GM21723 (cell line): ENCODE measurements at regions not wholly inside any gene's neighbourhood (a gene's known extent, or its start where the extent isn't known, plus 50 kb on each side); places are given as distances from the start of the nearest gene placed in this dataset.
"Not testable (repeated sequence)": the region's sequence is repeated elsewhere in the genome, so short reads cannot be mapped to it uniquely, and the experiment has no call there.

ENCODE experiments used
- ATAC-seq: cut with Tn5 transposase; IDR thresholded peaks from one replicate; pipeline ENCODE4 v1.9.1; 2021; ENCODE audit warnings: mild to moderate bottlenecking, moderate library complexity; ENCODE audit not compliant: unreplicated experiment

GRCh38 chrX:121283921-121284320 is 236.5 kb downstream of the GLUD2 start:
- peak; percentile 67 for ATAC-seq

- ATAC-seq, result no peak
Measured at GRCh38 chrX:121298499-121298898, 251.1 kb downstream of the GLUD2 start.

DNA sequence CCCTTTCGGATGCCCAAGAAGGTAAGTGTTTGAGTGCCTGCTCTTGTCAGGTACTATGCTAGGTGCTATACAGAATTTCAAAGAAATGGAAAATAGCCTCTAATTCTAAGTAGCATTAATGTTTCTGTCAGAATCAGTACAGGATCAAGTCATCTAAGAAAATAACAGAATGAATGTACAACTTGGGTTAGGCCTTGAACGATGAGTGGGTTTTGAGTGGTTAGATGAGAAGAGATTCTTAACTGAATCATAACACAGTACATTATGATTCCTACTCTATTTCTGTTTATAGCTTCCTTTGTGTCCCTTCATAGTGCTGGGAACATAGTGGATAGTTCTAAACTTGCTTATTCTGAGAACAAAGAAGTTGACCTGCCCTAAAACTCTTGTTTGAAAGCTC is 253.9 kb downstream of the GLUD2 start:
- no peak for ATAC-seq

DNA sequence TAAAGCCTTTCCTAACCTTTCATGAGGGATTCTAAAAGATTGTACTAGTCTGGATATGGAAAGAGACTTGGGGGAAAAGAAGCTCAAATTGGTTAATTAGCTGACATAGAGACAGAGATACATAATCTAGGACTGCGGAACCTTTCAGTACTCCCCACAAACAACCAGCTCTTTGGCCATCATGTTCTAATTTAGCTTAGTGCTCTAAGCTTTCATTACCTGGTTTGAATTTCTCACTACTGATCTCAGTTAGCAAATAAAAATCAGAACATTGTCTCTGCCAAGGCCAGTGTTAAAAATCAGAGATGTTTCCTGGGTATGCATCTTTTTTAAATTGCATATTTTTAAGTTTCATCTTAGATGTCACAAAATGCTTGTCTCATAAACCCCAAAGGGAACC is 254.4 kb downstream of the GLUD2 start:
- no peak for ATAC-seq

DNA sequence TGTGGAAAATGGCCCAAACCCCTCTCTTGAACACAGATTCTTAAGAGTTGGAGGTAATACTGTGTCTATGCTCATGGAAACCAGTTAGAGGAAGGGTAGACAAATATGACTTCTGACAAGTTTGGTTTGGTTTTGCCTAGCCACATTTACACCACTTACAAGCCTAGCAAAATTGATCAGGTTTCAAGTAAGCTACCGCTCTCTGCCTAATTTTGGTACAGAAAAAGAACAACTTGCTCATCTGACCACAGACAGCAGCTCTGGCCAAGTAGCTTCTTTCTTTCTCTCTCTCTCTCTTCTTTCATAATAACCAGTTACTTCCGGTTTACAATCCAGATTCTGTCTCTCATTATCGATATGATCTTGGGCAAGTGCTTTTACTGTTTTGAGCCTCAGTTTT is 260.0 kb downstream of the GLUD2 start:
- ATAC-seq, result peak; percentile 84

- peak; percentile 74 for ATAC-seq
Measured at GRCh38 chrX:121308276-121308805, 260.9 kb downstream of the GLUD2 start.

GRCh38 chrX:121310820-121311219 is 263.4 kb downstream of the GLUD2 start:
- no peak for ATAC-seq

DNA sequence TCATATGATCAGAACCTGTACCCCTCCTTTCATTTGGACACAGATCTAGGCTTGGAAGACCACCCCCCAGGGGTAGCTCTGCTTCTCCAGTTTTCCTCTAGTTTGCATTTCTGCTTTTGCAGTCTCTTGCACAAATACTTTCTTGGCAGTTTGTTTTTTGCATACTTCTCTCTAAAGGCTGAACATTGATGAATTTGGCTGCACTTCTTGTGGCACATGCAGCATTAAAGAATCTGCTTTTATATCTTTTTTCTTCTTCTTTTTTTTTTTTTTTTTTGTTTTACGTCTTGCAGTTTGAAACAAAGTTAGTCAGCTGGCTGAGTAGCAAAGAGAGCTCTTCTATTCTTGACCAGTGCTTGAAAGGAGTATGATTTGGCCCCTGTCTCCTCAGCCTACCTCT is 273.0 kb downstream of the GLUD2 start:
- no peak for ATAC-seq

DNA sequence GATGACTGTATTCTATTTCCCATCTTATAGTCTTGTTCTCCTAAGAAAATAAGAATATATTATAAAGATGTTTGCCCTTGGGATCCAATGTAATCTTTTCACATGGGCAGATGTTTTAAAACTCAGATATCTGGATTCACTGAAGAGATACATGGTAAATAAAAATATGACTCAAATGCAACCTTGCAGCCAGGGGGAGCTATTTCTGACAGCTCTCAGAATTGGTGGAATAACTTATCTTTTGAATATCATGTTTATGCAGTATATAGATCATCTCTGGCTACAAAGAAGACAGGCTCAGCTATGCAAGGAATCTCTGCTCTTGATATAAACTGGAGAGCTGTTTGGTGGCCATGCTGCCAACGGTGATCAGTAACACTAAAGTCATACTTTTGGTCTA is 274.7 kb downstream of the GLUD2 start:
- ATAC-seq, result no peak

GRCh38 chrX:121323337-121323736 is 275.9 kb downstream of the GLUD2 start:
- ATAC-seq, result no peak

- ATAC-seq, result no peak
Measured at GRCh38 chrX:121333942-121334341, 286.5 kb downstream of the GLUD2 start.

DNA sequence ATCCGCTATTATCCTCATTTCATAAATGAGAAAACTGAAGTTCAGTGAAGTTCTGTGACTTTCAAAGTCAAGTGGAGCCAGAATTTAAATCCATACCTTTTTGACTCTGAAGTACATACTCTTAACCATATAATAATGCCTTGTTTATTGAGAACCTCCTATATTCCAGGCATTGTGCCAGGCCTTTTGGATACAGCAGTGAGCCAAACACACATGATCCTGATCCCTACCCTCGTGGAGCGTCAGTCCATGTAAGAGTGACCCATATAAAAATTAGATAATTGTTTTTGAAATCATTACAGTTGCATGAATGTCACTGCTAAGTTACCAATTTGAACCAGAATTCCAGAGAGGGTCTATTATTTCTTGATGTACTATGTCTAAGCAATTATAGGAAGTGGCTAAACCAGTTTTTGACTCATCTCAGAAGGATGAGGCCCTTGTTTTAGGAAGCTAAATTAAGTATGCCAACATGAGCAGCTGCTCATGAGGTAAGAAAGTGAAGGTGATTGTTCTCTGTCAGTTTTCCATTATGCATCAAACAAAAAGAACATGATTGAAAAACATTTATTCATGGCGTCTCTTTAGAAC is 289.5 kb downstream of the GLUD2 start:
- ATAC-seq, result no peak

DNA sequence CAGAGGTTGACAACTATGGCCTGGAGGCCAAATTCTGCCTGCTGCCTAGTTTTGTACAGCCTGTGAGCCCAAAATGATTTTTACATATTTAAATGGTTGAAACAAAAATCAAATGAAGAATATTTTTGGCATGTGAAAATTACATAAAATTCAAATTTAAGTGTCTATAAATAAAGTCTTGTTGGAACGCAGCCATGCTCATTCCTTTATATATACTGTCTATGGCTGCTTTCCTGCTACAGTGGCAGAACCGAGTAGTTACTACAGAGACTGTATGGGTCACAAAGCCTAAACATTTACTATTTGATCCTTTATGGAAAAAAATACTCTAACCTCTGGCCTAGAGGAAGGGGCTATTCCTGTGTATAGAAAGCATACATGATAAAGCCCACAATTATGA is 290.4 kb downstream of the GLUD2 start:
- no peak for ATAC-seq

DNA sequence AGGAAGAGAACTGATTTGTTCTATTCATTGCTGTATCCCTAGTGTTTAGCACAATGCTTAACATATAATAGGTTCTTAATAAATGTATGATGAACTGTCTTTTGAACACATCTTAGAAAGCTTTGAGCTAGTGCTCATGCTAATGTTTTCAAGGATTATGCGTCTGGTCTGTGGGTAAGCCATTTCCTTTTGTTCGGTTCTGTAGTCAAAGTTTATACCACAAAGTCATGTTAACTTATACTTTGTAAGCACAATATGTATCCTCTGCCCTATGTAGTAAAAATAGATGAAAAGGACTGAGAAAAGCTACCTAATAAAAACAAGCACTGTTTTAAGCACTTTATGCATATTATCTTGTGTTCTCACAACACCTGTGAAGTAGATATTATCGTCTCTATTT is 301.9 kb downstream of the GLUD2 start:
- no peak for ATAC-seq

GRCh38 chrX:121356139-121356849 is 308.9 kb downstream of the GLUD2 start:
- no peak for ATAC-seq

- ATAC-seq, result no peak
Measured at GRCh38 chrX:121356850-121357171, 309.4 kb downstream of the GLUD2 start.

DNA sequence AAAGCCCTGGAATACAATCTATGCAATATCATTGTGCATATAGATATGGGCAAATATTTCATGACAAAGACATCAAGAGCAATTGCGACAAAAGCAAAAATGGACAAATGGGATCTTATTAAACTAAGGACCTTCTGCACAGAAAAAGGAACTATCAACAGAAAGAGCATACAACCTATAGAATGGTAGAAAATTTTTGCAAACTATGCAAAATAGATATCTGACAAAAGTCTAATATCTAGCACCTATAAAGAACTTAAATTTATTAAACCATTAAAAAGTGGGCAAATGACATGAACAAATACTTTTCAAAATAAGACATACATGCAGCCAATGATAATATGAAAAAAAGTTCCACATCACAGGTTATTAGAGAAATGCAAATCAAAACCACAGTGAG is 312.9 kb downstream of the GLUD2 start:
- ATAC-seq, result no peak

- ATAC-seq, result no peak
Measured at GRCh38 chrX:121365572-121366161, 318.3 kb downstream of the GLUD2 start.

GRCh38 chrX:121374471-121374870 is 327.1 kb downstream of the GLUD2 start:
- ATAC-seq, result no peak

GRCh38 chrX:121381915-121382314 is 334.5 kb downstream of the GLUD2 start:
- ATAC-seq, result not testable (repeated sequence)

DNA sequence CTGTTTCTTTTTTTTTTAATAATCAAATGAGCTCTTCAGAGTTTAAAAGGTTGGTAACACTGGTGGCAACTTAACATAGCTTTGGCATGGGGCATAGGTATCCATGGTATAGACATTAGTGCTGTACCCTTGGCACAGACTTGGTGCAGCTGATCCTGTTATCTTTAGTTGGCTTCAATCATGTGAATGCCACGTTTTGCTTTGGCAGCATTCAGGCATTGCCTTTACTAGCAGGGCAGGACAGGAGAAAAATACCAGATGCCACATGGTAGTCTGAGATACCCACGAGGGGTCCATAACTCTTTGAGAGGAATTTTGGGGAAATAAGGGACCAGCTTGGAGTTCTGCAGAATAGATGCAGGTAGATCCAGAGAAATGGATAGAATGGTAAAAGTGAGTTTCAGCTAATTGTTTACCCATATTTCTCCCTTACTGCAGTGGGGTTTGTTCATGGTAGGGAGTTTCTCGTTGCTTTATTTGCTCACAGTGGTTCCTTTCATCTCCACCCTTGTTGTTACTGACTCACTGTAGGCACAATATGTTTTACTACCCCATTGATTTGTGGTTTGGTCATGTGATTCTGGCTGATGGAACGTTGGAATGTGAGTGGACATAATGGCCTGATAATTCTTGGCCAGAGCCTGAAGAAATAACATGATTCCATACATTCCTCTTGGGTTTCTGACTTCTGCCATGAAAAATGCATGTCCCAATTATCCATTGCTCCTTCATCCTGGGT is 342.7 kb downstream of the GLUD2 start:
- ATAC-seq, result no peak

GRCh38 chrX:121405826-121406225 is 358.4 kb downstream of the GLUD2 start:
- no peak for ATAC-seq
